ENCODE measurements at regions not wholly inside any gene's neighbourhood (a gene's known extent, or its start where the extent isn't known, plus 50 kb on each side); places are given as distances from the start of the nearest gene placed in this dataset.

GRCh38 chr14:103257211-103257962 is 76.7 kb upstream of the EIF5 start:
- TF ChIP-seq, protein P1, sequence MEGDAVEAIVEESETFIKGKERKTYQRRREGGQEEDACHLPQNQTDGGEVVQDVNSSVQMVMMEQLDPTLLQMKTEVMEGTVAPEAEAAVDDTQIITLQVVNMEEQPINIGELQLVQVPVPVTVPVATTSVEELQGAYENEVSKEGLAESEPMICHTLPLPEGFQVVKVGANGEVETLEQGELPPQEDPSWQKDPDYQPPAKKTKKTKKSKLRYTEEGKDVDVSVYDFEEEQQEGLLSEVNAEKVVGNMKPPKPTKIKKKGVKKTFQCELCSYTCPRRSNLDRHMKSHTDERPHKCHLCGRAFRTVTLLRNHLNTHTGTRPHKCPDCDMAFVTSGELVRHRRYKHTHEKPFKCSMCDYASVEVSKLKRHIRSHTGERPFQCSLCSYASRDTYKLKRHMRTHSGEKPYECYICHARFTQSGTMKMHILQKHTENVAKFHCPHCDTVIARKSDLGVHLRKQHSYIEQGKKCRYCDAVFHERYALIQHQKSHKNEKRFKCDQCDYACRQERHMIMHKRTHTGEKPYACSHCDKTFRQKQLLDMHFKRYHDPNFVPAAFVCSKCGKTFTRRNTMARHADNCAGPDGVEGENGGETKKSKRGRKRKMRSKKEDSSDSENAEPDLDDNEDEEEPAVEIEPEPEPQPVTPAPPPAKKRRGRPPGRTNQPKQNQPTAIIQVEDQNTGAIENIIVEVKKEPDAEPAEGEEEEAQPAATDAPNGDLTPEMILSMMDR (conservative IDR thresholded peaks at IDR 0.05; ENCODE audit: low read depth, low read length) = no peak
- TF ChIP-seq EZH2 (IDR thresholded peaks at IDR 0.05; ENCODE audit: low read length, unreplicated experiment) (no peak), EZH2phosphoT487 (IDR thresholded peaks at IDR 0.05; ENCODE audit: borderline replicate concordance, low read length) (no peak)

Measured in PC-3 (cell line).